Midbrain (tissue), 1 donor: ENCODE measurements at regions not wholly inside any gene's neighbourhood (a gene's known extent, or its start where the extent isn't known, plus 50 kb on each side); places are given as distances from the start of the nearest gene placed in this dataset.

Experiments used
- DNase-seq: peaks from one replicate; lab custom pipeline; 2025; lab: John Stamatoyannopoulos, UW

- DNase-seq = no peak
These were observed 221.6 kb upstream of the SLC30A5 start for GRCh38 chr5:68872088-68872839.

GRCh38 chr5:68873198-68873597 is 220.6 kb upstream of the SLC30A5 start:
- no peak for DNase-seq

GRCh38 chr5:68875351-68875750 is 218.5 kb upstream of the SLC30A5 start:
- DNase-seq = no peak

GRCh38 chr5:68883436-68883835 is 210.4 kb upstream of the SLC30A5 start:
- DNase-seq = no peak

GRCh38 chr5:68884144-68884754 is 209.6 kb upstream of the SLC30A5 start:
- DNase-seq = peak; percentile 69

GRCh38 chr5:68884883-68885282 is 208.9 kb upstream of the SLC30A5 start:
- DNase-seq = peak; percentile 16

- no peak for DNase-seq
These were observed 207.0 kb upstream of the SLC30A5 start for GRCh38 chr5:68886814-68887213.

GRCh38 chr5:68891718-68892117 is 202.1 kb upstream of the SLC30A5 start:
- no peak for DNase-seq

GRCh38 chr5:68894673-68895072 is 199.1 kb upstream of the SLC30A5 start:
- DNase-seq = no peak

- no peak for DNase-seq
These were observed 194.8 kb upstream of the SLC30A5 start for GRCh38 chr5:68898951-68899471.

- no peak for DNase-seq
These were observed 181.7 kb upstream of the SLC30A5 start for GRCh38 chr5:68911840-68912690.

GRCh38 chr5:68915079-68915478 is 178.7 kb upstream of the SLC30A5 start:
- no peak for DNase-seq

- DNase-seq = no peak
These were observed 175.5 kb upstream of the SLC30A5 start for GRCh38 chr5:68918306-68918705.

- no peak for DNase-seq
These were observed 173.8 kb upstream of the SLC30A5 start for GRCh38 chr5:68919988-68920490.

- DNase-seq = no peak
These were observed 172.9 kb upstream of the SLC30A5 start for GRCh38 chr5:68920888-68921287.

GRCh38 chr5:68922172-68922987 is 171.4 kb upstream of the SLC30A5 start:
- no peak for DNase-seq

- DNase-seq = no peak
These were observed 169.2 kb upstream of the SLC30A5 start for GRCh38 chr5:68924481-68925145.

GRCh38 chr5:68928617-68929302 is 165.1 kb upstream of the SLC30A5 start:
- DNase-seq = no peak

- DNase-seq = no peak
These were observed 163.7 kb upstream of the SLC30A5 start for GRCh38 chr5:68930139-68930538.

- DNase-seq = no peak
These were observed 160.9 kb upstream of the SLC30A5 start for GRCh38 chr5:68932830-68933434.
